ENCODE measurements at regions not wholly inside any gene's neighbourhood (a gene's known extent, or its start where the extent isn't known, plus 50 kb on each side); places are given as distances from the start of the nearest gene placed in this dataset.

GRCh38 chr18:42222557-42222956 lies 267.5 kb downstream of the PIK3C3 start:
- TF ChIP-seq CTCF (optimal IDR thresholded peaks at IDR 0.05 in 1 of 3, IDR thresholded peaks at IDR 0.05 in 1 of 3, conservative IDR thresholded peaks at IDR 0.05 in 1 of 3; ENCODE audit: extremely low read depth in 1 of 3, insufficient read depth in 2 of 3, low read length in 3 of 3) (no peak), EZH2 (IDR thresholded peaks at IDR 0.05; ENCODE audit: low read length) (no peak)
- no peak overlapping the region for H3K9ac ChIP-seq (ENCODE audit: control insufficient read depth, extremely low read depth, insufficient read depth, low read length)
- no peak overlapping the region for H3K4me3 ChIP-seq (ENCODE audit: control insufficient read depth in 2 of 3, extremely low read depth in 1 of 3, insufficient read depth in 2 of 3, low read depth in 1 of 3, low read length in 3 of 3)
- H2AFZ ChIP-seq (ENCODE audit: control insufficient read depth, low read length) = no peak overlapping the region
- FAIRE-seq (no peak), DNase-seq (ENCODE audit: low read depth, low spot score) (no peak)
- H3K9me1 ChIP-seq (ENCODE audit: control insufficient read depth, extremely low read depth, insufficient read depth, low read length) = no peaks in the 10 kb centered on the region
- H3K4me1 ChIP-seq (ENCODE audit: control insufficient read depth, extremely low read depth, insufficient read depth, low read length) = no peaks in the 10 kb centered on the region
- H3K4me2 ChIP-seq (ENCODE audit: control insufficient read depth, extremely low read depth, insufficient read depth, low read depth, low read length) = no peak overlapping the region
- H3K27ac ChIP-seq (ENCODE audit: control insufficient read depth, insufficient read depth, low read length) = no peak overlapping the region
- H3K79me2 ChIP-seq (ENCODE audit: control insufficient read depth, insufficient read depth, low read length) = no peaks in the 10 kb centered on the region
- no peaks in the 10 kb centered on the region for H3K36me3 ChIP-seq (ENCODE audit: control insufficient read depth in 2 of 2, extremely low read depth in 1 of 2, insufficient read depth in 2 of 2, low read length in 2 of 2)
- H3K9me3 ChIP-seq (ENCODE audit: control insufficient read depth, low read depth, low read length) = no peaks in the 10 kb centered on the region
- dilution Hi-C loops (cut with MboI; ENCODE audit: extremely low pct_ligation_motif_present, low sequenced_read_pairs) = no loop called here
- H4K20me1 ChIP-seq (ENCODE audit: control insufficient read depth, extremely low read depth, insufficient read depth, low read length) = no peaks in the 10 kb centered on the region
- H3K27me3 ChIP-seq (ENCODE audit: control insufficient read depth, extremely low read depth, insufficient read depth, low read length) = no peaks in the 10 kb centered on the region

- Histone ChIP-seq H3K9me3 (ENCODE audit: control insufficient read depth, low read depth, low read length) (no peaks in the 10 kb centered on the region), H3K36me3 (ENCODE audit: control insufficient read depth in 2 of 2, extremely low read depth in 1 of 2, insufficient read depth in 2 of 2, low read length in 2 of 2) (no peaks in the 10 kb centered on the region), H3K4me1 (ENCODE audit: control insufficient read depth, extremely low read depth, insufficient read depth, low read length) (no peaks in the 10 kb centered on the region), H3K4me2 (ENCODE audit: control insufficient read depth, extremely low read depth, insufficient read depth, low read depth, low read length) (no peak overlapping the region), H3K4me3 (ENCODE audit: control insufficient read depth in 2 of 3, extremely low read depth in 1 of 3, insufficient read depth in 2 of 3, low read depth in 1 of 3, low read length in 3 of 3) (no peak overlapping the region), H3K27ac (ENCODE audit: control insufficient read depth, insufficient read depth, low read length) (no peak overlapping the region), H3K27me3 (ENCODE audit: control insufficient read depth, extremely low read depth, insufficient read depth, low read length) (no peaks in the 10 kb centered on the region), H3K9me1 (ENCODE audit: control insufficient read depth, extremely low read depth, insufficient read depth, low read length) (no peaks in the 10 kb centered on the region), H3K79me2 (ENCODE audit: control insufficient read depth, insufficient read depth, low read length) (no peaks in the 10 kb centered on the region), H4K20me1 (ENCODE audit: control insufficient read depth, extremely low read depth, insufficient read depth, low read length) (no peaks in the 10 kb centered on the region), H3K9ac (ENCODE audit: control insufficient read depth, extremely low read depth, insufficient read depth, low read length) (no peak overlapping the region), H2AFZ (ENCODE audit: control insufficient read depth, low read length) (no peak overlapping the region)
- no peak for TF ChIP-seq CTCF (optimal IDR thresholded peaks at IDR 0.05 in 1 of 3, IDR thresholded peaks at IDR 0.05 in 1 of 3, conservative IDR thresholded peaks at IDR 0.05 in 1 of 3; ENCODE audit: extremely low read depth in 1 of 3, insufficient read depth in 2 of 3, low read length in 3 of 3)
- TF ChIP-seq EZH2 (IDR thresholded peaks at IDR 0.05; ENCODE audit: low read length) = no peak
- DNase-seq (ENCODE audit: low read depth, low spot score) (no peak), FAIRE-seq (no peak)
- dilution Hi-C loops (cut with MboI; ENCODE audit: extremely low pct_ligation_motif_present, low sequenced_read_pairs) = no loop called here
Observed at GRCh38 chr18:42228581-42228980, 273.5 kb downstream of the PIK3C3 start.
